ENCODE measurements at regions not wholly inside any gene's neighbourhood (a gene's known extent, or its start where the extent isn't known, plus 50 kb on each side); places are given as distances from the start of the nearest gene placed in this dataset.

DNA sequence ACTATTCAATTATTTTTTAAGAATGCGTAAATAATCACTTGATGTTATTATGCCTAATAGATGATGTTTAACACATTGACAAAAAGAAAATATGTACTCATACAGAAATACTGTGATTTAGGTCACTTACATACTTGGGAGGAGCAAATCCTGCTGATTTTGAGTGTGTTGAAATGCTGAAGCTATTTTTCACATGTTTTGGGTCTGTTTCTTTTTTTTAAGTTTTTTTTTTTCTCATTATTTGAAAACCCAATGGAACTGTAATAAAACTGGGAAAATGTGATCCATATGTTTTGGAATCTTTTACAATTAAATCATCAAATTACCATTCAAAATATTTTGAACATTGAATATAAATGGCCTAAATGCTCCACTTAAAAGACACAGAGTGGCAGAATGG is 366.2 kb upstream of the ADAMTS5 start:
- TF ChIP-seq, protein P1, sequence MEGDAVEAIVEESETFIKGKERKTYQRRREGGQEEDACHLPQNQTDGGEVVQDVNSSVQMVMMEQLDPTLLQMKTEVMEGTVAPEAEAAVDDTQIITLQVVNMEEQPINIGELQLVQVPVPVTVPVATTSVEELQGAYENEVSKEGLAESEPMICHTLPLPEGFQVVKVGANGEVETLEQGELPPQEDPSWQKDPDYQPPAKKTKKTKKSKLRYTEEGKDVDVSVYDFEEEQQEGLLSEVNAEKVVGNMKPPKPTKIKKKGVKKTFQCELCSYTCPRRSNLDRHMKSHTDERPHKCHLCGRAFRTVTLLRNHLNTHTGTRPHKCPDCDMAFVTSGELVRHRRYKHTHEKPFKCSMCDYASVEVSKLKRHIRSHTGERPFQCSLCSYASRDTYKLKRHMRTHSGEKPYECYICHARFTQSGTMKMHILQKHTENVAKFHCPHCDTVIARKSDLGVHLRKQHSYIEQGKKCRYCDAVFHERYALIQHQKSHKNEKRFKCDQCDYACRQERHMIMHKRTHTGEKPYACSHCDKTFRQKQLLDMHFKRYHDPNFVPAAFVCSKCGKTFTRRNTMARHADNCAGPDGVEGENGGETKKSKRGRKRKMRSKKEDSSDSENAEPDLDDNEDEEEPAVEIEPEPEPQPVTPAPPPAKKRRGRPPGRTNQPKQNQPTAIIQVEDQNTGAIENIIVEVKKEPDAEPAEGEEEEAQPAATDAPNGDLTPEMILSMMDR (IDR thresholded peaks at IDR 0.05; ENCODE audit: low read depth, low read length, poor library complexity, severe bottlenecking): no peak
- no peak for TF ChIP-seq EZH2phosphoT487 (IDR thresholded peaks at IDR 0.05; ENCODE audit: borderline replicate concordance, low read length)
